RWPE1 (cell line): ENCODE measurements at regions not wholly inside any gene's neighbourhood (a gene's known extent, or its start where the extent isn't known, plus 50 kb on each side); places are given as distances from the start of the nearest gene placed in this dataset.

ENCODE experiments used
- CTCF ChIA-PET: fragments of 350-600 bp; sonication (Branson Sonifier 250); formaldehyde crosslinking; extraction: SDS; loops from one replicate; lab custom pipeline; 2021; lab: Yijun Ruan, JAX
- POLR2A ChIA-PET: fragments of 400-600 bp; formaldehyde crosslinking; extraction: SDS; loops from one replicate; lab custom pipeline; 2020; ENCODE audit warnings: antibody characterized with exemption; ENCODE audit not compliant: low non-redundant PET; lab: Yijun Ruan, JAX
- DNase-seq: peaks from one replicate; pipeline ENCODE4 v3.0.0; 2012; ENCODE audit warnings: low spot score
- H3K27ac ChIP-seq: fragments of 450-650 bp; 2 replicates; pipeline ENCODE4 v1.5.1; 2017
- CTCF ChIP-seq: fragments of 450-650 bp; conservative IDR thresholded peaks from 2 replicates; pipeline ENCODE4 v1.5.1; 2017; ENCODE audit warnings: low read depth, mild to moderate bottlenecking

- no peak for DNase-seq
- ChIA-PET POLR2A (no interaction called here), CTCF (interaction anchor here (0.7 kb wide), 1 partner anchor 619 kb away, joined by 4 read pairs; no protein-coding TSS in a partner anchor)
- H3K27ac ChIP-seq = no peak overlapping the region
- TF ChIP-seq CTCF = no peak
Measured at GRCh38 chr16:60170196-60170595, 1436.1 kb upstream of the GOT2 start.

- peak; percentile 4 for DNase-seq
- CTCF ChIA-PET = interaction anchor here (0.7 kb wide), 1 partner anchor 700 kb away, joined by 4 read pairs; no protein-coding TSS in a partner anchor
- no peak for TF ChIP-seq CTCF
- POLR2A ChIA-PET = no interaction called here
- no peak overlapping the region for H3K27ac ChIP-seq
Measured at GRCh38 chr16:60166111-60166510, 1432.0 kb upstream of the GOT2 start.

- CTCF ChIA-PET = no interaction called here
- no peak for TF ChIP-seq CTCF
- POLR2A ChIA-PET = no interaction called here
- no peak overlapping the region for H3K27ac ChIP-seq
- no peak for DNase-seq
Measured at GRCh38 chr16:60151987-60152386, 1417.9 kb upstream of the GOT2 start.

- no peak overlapping the region for H3K27ac ChIP-seq
- CTCF ChIA-PET = interaction anchor here (0.6 kb wide), 1 partner anchor 154 kb away, joined by 4 read pairs; no protein-coding TSS in a partner anchor
- POLR2A ChIA-PET = no interaction called here
- no peak for TF ChIP-seq CTCF
- no peak for DNase-seq
Measured at GRCh38 chr16:60150907-60151306, 1416.8 kb upstream of the GOT2 start.

GRCh38 chr16:60143348-60143705 lies 1409.2 kb upstream of the GOT2 start:
- H3K27ac ChIP-seq = no peak overlapping the region
- TF ChIP-seq CTCF = no peak
- DNase-seq = no peak
- CTCF ChIA-PET = no interaction called here
- POLR2A ChIA-PET = no interaction called here

- DNase-seq = peak; percentile 7
- H3K27ac ChIP-seq = no peak overlapping the region
- ChIA-PET POLR2A (no interaction called here), CTCF (no interaction called here)
- TF ChIP-seq CTCF = no peak
Measured at GRCh38 chr16:60142619-60143347, 1408.7 kb upstream of the GOT2 start.
